GM10266 (cell line): ENCODE measurements at regions not wholly inside any gene's neighbourhood (a gene's known extent, or its start where the extent isn't known, plus 50 kb on each side); places are given as distances from the start of the nearest gene placed in this dataset.

Experiments used
- DNase-seq: peaks from one replicate; pipeline ENCODE4 v3.0.0; 2012; ENCODE audit errors: extremely low spot score
- CTCF ChIP-seq: IDR thresholded peaks from 2 replicates; pipeline ENCODE4 v1.5.1; 2012; ENCODE audit warnings: mild to moderate bottlenecking, low read depth; ENCODE audit not compliant: control insufficient read depth, insufficient read depth; ENCODE audit errors: missing control alignments

GRCh38 chrX:16440446-16440845, 209.5 kb upstream of the S100G start:
- no peak for DNase-seq

GRCh38 chrX:16444353-16444752, 205.6 kb upstream of the S100G start:
- no peak for DNase-seq
- no peak for TF ChIP-seq CTCF

More at GRCh38 chrX:16440446-16440845, 209.5 kb upstream of the S100G start:
- TF ChIP-seq CTCF = no peak

GRCh38 chrX:16445166-16445752, 204.7 kb upstream of the S100G start:
- DNase-seq = peak; percentile 28

GRCh38 chrX:16451334-16451733, 198.6 kb upstream of the S100G start:
- no peak for DNase-seq
- TF ChIP-seq CTCF = no peak

More at GRCh38 chrX:16445166-16445752, 204.7 kb upstream of the S100G start:
- peak; percentile 62 for TF ChIP-seq CTCF

- TF ChIP-seq CTCF = no peak
- no peak for DNase-seq
These were observed 195.0 kb upstream of the S100G start for GRCh38 chrX:16454926-16455325.

- TF ChIP-seq CTCF = no peak
- DNase-seq = no peak
These were observed 192.7 kb upstream of the S100G start for GRCh38 chrX:16457239-16457638.

- no peak for DNase-seq
- TF ChIP-seq CTCF = no peak
These were observed 191.8 kb upstream of the S100G start for GRCh38 chrX:16458208-16458607.
